ENCODE measurements at regions not wholly inside any gene's neighbourhood (a gene's known extent, or its start where the extent isn't known, plus 50 kb on each side); places are given as distances from the start of the nearest gene placed in this dataset.

DNA sequence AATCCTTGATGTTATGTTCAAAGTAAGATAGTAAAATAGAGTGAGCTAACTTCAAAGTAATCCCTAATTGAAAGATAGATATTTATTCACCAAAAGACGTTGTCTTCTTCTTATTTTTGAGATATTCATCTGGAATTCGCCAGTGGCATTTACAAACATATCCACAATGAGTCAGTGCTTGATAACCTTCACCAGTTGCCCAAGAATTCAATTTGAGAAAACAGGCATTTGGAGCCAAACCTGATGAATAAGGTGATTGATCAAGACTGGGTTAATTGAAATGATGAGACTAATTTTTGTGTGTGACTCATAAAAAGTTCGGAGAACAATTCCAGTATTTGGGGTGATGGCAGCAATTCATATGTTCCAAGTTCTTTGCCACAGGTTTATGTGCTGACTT lies 344.0 kb downstream of the ARL4A start:
- TF ChIP-seq ZFX (IDR thresholded peaks at IDR 0.05; ENCODE audit: borderline replicate concordance): no peak
- TF ChIP-seq, protein P1, sequence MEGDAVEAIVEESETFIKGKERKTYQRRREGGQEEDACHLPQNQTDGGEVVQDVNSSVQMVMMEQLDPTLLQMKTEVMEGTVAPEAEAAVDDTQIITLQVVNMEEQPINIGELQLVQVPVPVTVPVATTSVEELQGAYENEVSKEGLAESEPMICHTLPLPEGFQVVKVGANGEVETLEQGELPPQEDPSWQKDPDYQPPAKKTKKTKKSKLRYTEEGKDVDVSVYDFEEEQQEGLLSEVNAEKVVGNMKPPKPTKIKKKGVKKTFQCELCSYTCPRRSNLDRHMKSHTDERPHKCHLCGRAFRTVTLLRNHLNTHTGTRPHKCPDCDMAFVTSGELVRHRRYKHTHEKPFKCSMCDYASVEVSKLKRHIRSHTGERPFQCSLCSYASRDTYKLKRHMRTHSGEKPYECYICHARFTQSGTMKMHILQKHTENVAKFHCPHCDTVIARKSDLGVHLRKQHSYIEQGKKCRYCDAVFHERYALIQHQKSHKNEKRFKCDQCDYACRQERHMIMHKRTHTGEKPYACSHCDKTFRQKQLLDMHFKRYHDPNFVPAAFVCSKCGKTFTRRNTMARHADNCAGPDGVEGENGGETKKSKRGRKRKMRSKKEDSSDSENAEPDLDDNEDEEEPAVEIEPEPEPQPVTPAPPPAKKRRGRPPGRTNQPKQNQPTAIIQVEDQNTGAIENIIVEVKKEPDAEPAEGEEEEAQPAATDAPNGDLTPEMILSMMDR (IDR thresholded peaks at IDR 0.05): no peak
- no peak overlapping the region for H3K27ac ChIP-seq

DNA sequence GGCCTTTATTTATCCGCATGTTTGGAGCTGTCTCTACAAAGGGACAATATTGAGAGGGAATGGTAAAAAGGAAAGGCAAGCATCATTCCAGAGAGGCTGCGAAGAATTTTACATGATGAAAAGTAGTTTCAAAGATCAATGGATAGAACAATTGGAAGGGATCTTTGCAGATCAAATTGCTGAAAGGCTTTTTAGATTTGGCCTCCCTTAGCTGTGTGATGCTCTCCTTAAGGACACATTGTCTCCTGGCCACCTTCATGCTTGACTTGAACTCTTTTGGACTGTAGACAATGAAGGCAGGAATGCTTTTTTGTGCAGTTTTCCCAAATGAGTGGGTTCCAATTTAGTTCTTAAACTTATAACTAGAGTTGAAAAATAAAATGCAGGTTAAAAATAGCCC lies 344.7 kb downstream of the ARL4A start:
- H3K27ac ChIP-seq: no peak overlapping the region
- TF ChIP-seq, protein P1 (IDR thresholded peaks at IDR 0.05): no peak
- TF ChIP-seq ZFX (IDR thresholded peaks at IDR 0.05; ENCODE audit: borderline replicate concordance): no peak

DNA sequence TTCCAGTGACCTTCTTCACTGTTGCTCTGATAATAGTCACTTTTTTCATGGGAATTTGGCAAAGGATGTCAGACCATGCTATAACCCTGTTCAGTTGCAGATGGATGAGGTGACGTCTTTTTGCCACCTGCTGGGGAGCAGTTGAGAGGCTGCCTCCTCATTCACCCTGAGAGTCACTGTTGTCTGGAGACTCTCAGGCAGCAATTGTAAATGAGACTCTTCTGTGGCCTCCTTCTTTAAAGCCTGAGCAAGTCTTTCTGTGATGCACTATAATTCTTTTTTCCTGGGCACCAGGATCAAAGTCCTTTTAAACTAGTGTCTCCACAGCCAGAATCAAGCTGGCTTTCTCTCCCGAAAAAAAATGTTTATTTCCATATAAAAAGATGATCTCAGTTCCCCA lies 345.1 kb downstream of the ARL4A start:
- no peak overlapping the region for H3K27ac ChIP-seq
- no peak for TF ChIP-seq ZFX (IDR thresholded peaks at IDR 0.05; ENCODE audit: borderline replicate concordance)
- TF ChIP-seq, protein P1 (IDR thresholded peaks at IDR 0.05): no peak

DNA sequence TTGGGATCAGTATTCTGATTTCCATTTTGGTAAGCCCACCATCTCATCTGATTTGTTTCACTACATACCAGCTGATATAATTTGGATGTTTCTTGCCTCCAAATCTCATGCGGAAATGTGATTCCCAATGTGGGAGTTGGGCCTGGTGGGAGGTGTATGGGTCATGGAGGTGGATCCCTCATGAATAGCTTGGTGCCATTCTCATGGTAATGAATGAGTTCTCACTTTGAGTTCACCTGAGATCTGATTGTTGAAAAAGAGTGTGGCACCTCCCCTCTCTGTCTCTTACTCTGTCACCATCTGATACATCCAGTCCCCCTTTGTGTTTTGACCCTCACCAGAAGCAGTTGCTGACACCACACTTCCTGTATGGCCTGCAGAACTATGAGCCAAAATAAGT lies 347.3 kb downstream of the ARL4A start:
- TF ChIP-seq, protein P1 (IDR thresholded peaks at IDR 0.05): no peak
- TF ChIP-seq ZFX (IDR thresholded peaks at IDR 0.05; ENCODE audit: borderline replicate concordance): no peak
- no peak overlapping the region for H3K27ac ChIP-seq

DNA sequence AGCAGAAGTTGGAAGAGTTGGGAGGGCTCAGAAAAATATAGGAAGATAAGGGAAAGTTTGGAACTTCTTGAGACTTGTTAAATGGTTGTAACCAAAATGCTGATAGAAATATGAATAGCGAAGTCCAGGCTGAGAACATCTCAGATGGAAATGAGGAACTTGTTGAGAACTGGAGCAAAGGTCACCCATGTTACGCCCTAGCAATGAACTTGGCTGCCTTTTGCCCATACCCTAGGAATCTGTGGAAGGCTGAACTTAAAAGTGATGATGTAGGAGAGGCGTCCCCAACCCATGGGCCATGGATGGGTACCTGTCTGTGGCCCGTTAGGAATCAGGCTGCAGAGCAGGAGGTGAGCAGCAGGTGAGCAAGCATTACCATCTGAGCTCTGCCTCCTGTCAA lies 347.8 kb downstream of the ARL4A start:
- TF ChIP-seq, protein P1 (IDR thresholded peaks at IDR 0.05): no peak
- no peak for TF ChIP-seq ZFX (IDR thresholded peaks at IDR 0.05; ENCODE audit: borderline replicate concordance)
- H3K27ac ChIP-seq: no peak overlapping the region

DNA sequence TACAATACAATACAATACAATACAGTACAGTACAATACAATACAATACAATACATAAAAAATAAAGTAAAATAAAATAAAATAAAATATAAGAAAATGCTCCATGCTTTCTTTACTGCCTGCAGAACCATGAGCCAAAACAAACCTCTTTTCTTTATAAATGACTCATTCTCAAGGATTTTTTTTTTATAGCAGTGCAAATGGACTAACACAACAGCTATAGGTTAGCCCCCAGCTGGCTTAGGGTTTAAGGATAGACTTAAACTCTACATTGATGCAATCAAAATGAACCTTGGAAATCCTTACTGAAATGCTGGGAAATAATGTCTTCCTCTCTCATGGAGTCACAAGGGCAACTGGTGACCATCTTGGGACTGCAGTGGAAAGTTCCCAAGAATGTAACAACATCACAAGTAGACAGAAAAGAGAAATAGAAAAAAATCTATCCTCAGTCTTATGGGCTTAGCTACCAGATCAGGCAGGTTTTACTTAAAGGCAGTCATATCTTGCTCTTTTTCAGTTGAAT lies 348.9 kb downstream of the ARL4A start:
- no peak for TF ChIP-seq ZFX (IDR thresholded peaks at IDR 0.05; ENCODE audit: borderline replicate concordance)
- TF ChIP-seq, protein P1 (IDR thresholded peaks at IDR 0.05): no peak
- H3K27ac ChIP-seq: no peak overlapping the region

DNA sequence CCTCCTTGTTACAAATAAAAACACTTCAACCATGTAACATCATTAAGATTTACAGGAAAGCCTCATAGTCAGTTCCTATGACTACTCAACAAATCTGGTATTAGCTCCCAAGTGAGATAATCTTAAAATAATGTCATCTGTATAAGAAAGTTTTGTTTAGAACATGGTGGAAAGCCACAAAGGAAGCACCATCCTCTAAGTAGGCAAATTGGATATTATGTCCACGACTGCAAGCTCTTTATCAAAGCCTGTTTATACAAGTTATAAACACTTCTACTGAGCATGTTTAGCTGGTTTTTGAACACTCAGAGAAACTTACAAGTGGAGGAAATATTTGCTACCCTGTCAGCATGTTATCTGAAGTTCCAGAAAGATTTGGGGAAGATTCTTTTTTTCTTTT lies 349.8 kb downstream of the ARL4A start:
- H3K27ac ChIP-seq: no peak overlapping the region

More for the DNA sequence above, 349.8 kb downstream of the ARL4A start:
- TF ChIP-seq, protein P1 (IDR thresholded peaks at IDR 0.05): no peak
- TF ChIP-seq ZFX (IDR thresholded peaks at IDR 0.05; ENCODE audit: borderline replicate concordance): no peak

All from 22Rv1 (cell line).